CD14-positive monocyte (primary cell): ENCODE measurements at regions not wholly inside any gene's neighbourhood (a gene's known extent, or its start where the extent isn't known, plus 50 kb on each side); places are given as distances from the start of the nearest gene placed in this dataset.

ENCODE experiments used
- DNase-seq, 3 donors: peaks; one replicate each; pipeline ENCODE4 v3.0.0-alpha.2; 2011 to 2022
- H2AFZ ChIP-seq: 2 replicates; pipeline ENCODE4 v1.6.0; 2012; ENCODE audit warnings: mild to moderate bottlenecking, low read depth, low read length, inconsistent platforms; ENCODE audit not compliant: insufficient read depth, poor library complexity, severe bottlenecking
- H3K27ac ChIP-seq, 2 donors: 1 replicate in 1 of 2; 2 replicates in 1 of 2; pipeline ENCODE4 v1.5.1; 2012 to 2013; ENCODE audit warnings: low read length in 2 of 2, control low read depth in 1 of 2, inconsistent platforms in 1 of 2, low read depth in 1 of 2, mild to moderate bottlenecking in 1 of 2
- H3K27me3 ChIP-seq, 2 donors: one replicate each; pipeline versions ENCODE4 v1.6.0 to v1.6.1; 2011 to 2013; ENCODE audit warnings: low read length in 2 of 2; ENCODE audit not compliant: control insufficient read depth in 2 of 2, insufficient read depth in 2 of 2
- H3K36me3 ChIP-seq, 2 donors: replicated peaks in 1 of 2; 1 replicate in 1 of 2; 2 replicates in 1 of 2; pipeline versions ENCODE4 v1.5.1 to v1.6.1; 2012 to 2013; ENCODE audit warnings: low read length in 2 of 2, control low read depth in 1 of 2, inconsistent platforms in 1 of 2, mild to moderate bottlenecking in 1 of 2; ENCODE audit not compliant: insufficient read depth in 2 of 2, control insufficient read depth in 1 of 2
- H3K4me1 ChIP-seq, 2 donors: 1 replicate in 1 of 2; 2 replicates in 1 of 2; pipeline versions ENCODE4 v1.5.1 to v1.6.1; 2012 to 2013; ENCODE audit warnings: low read length in 2 of 2, control low read depth in 1 of 2, inconsistent platforms in 1 of 2, mild to moderate bottlenecking in 1 of 2, moderate library complexity in 1 of 2; ENCODE audit not compliant: insufficient read depth in 2 of 2, control insufficient read depth in 1 of 2
- H3K4me2 ChIP-seq: replicated peaks from 2 replicates; pipeline ENCODE3; 2012; ENCODE audit warnings: low read length, moderate library complexity, mild to moderate bottlenecking; ENCODE audit not compliant: poor library complexity, severe bottlenecking; ENCODE audit errors: extremely low read depth
- H3K4me3 ChIP-seq, 3 experiments: fragments of 200-600 bp in 1 of 3; sonication (generic) in 1 of 3; replicated peaks in 1 of 3; 1 replicate in 2 of 3; 2 replicates in 1 of 3; pipeline ENCODE4 v1.5.1; 2011 to 2013; ENCODE audit warnings: low read length in 3 of 3, mild to moderate bottlenecking in 3 of 3, control low read depth in 2 of 3, low read depth in 2 of 3, inconsistent platforms in 1 of 3, moderate library complexity in 1 of 3
- H3K79me2 ChIP-seq: 2 replicates; pipeline ENCODE4 v1.6.0; 2012; ENCODE audit warnings: mild to moderate bottlenecking, control low read depth, inconsistent platforms, low read length, moderate library complexity; ENCODE audit not compliant: insufficient read depth
- H3K9ac ChIP-seq: 2 replicates; pipeline ENCODE4 v1.6.0; 2017; ENCODE audit warnings: low read length, mild to moderate bottlenecking; ENCODE audit not compliant: insufficient read depth, poor library complexity, severe bottlenecking
- H3K9me3 ChIP-seq, 2 donors: replicated peaks in 1 of 2; 1 replicate in 1 of 2; 2 replicates in 1 of 2; pipeline versions ENCODE4 v1.5.1 to v1.6.1; 2012 to 2013; ENCODE audit warnings: low read length in 2 of 2, control low read depth in 1 of 2; ENCODE audit not compliant: control insufficient read depth in 1 of 2, insufficient read depth in 1 of 2
- H4K20me1 ChIP-seq: 2 replicates; pipeline ENCODE4 v1.6.0; 2012; ENCODE audit warnings: mild to moderate bottlenecking, low read length, control low read depth, moderate library complexity; ENCODE audit not compliant: insufficient read depth
- H3K27ac Mint-ChIP-seq, 7 donors: one replicate each; pipeline ENCODE4 v1.8.0; 2020; ENCODE audit warnings: mild to moderate bottlenecking in 7 of 7, mixed read lengths in 7 of 7, moderate library complexity in 6 of 7, inconsistent platforms in 2 of 7
- H3K27me3 Mint-ChIP-seq, 3 donors: one replicate each; pipeline ENCODE4 v1.8.0; 2021 to 2022; ENCODE audit warnings: low read depth in 3 of 3, mild to moderate bottlenecking in 3 of 3, mixed read lengths in 3 of 3, moderate library complexity in 3 of 3, inconsistent platforms in 1 of 3
- H3K36me3 Mint-ChIP-seq, 2 donors: one replicate each; pipeline ENCODE4 v1.8.0; 2020; ENCODE audit warnings: mixed read lengths in 2 of 2, inconsistent platforms in 1 of 2, mild to moderate bottlenecking in 1 of 2
- H3K4me1 Mint-ChIP-seq: one replicate; pipeline ENCODE4 v1.8.0; 2020; ENCODE audit warnings: mild to moderate bottlenecking, mixed read lengths
- H3K4me3 Mint-ChIP-seq, 2 donors: one replicate each; pipeline ENCODE4 v1.8.0; 2020; ENCODE audit warnings: mild to moderate bottlenecking in 2 of 2, mixed read lengths in 2 of 2, moderate library complexity in 1 of 2
- H3K9me3 Mint-ChIP-seq, 7 donors: one replicate each; pipeline ENCODE4 v1.8.0; 2020 to 2022; ENCODE audit warnings: mixed read lengths in 7 of 7, mild to moderate bottlenecking in 6 of 7, moderate library complexity in 6 of 7, inconsistent platforms in 2 of 7
- WGBS: methylation state at CpG from one replicate; pipeline ENCODE4 v1.1.5; 2013; ENCODE audit warnings: missing lambda C conversion rate; ENCODE audit not compliant: insufficient coverage; 5-methylcytosine and 5-hydroxymethylcytosine counted together
- intact Hi-C, 2 donors: fragments of 100-400 bp; cut with micrococcal nuclease; formaldehyde crosslinking; loops; one replicate each; pipeline versions ENCODE4 v1.15.0 to v1.15.1; 2023
- TF ChIP-seq, protein P1 (sequence below): fragments of 200-600 bp; IDR thresholded peaks from one replicate; pipeline ENCODE4 v1.8.0; 2022; ENCODE audit warnings: antibody characterized with exemption, mild to moderate bottlenecking

DNA sequence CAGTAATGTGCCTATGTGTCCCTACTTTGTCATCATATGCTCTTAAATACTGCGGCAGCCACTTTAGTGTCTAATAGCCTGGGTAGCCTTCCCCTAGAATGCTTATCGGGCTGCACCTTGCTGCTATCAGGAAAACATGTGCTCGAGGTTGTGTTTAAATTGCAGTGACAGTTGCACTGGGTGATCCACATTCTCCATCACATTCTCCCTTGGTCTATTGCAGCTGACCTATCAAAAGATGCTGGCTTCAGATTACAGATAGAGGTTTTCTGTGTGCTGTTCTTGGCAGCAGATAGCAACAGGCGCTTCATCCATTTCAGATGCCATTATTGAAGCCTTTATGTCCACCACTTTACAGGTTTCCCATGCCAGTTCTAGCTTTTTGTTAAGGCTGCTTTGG, 130.1 kb upstream of the MDFIC start:
- intact Hi-C loops, result no loop called here
- H3K4me3 Mint-ChIP-seq, result no peak overlapping the region
- Histone ChIP-seq H2AFZ (no peak overlapping the region), H3K9ac (no peak overlapping the region), H3K27me3 (no peaks in the 10 kb centered on the region), H3K9me3 (no peaks in the 10 kb centered on the region), H3K36me3 (no peaks in the 10 kb centered on the region), H3K4me3 (no peak overlapping the region), H3K4me1 (no peaks in the 10 kb centered on the region), H3K27ac (no peak overlapping the region), H3K79me2 (no peaks in the 10 kb centered on the region), H4K20me1 (no peaks in the 10 kb centered on the region), H3K4me2 (no peak overlapping the region)
- H3K27me3 Mint-ChIP-seq, result peaks cover 0 to 1% (median 0%) of the 10 kb centered on the region in 3 donors
- WGBS, result 100% methylated on average over 2 of the region's 4 CpGs
- no peak for DNase-seq
- no peaks in the 10 kb centered on the region for H3K36me3 Mint-ChIP-seq
- TF ChIP-seq, protein P1, sequence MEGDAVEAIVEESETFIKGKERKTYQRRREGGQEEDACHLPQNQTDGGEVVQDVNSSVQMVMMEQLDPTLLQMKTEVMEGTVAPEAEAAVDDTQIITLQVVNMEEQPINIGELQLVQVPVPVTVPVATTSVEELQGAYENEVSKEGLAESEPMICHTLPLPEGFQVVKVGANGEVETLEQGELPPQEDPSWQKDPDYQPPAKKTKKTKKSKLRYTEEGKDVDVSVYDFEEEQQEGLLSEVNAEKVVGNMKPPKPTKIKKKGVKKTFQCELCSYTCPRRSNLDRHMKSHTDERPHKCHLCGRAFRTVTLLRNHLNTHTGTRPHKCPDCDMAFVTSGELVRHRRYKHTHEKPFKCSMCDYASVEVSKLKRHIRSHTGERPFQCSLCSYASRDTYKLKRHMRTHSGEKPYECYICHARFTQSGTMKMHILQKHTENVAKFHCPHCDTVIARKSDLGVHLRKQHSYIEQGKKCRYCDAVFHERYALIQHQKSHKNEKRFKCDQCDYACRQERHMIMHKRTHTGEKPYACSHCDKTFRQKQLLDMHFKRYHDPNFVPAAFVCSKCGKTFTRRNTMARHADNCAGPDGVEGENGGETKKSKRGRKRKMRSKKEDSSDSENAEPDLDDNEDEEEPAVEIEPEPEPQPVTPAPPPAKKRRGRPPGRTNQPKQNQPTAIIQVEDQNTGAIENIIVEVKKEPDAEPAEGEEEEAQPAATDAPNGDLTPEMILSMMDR, result no peak
- H3K9me3 Mint-ChIP-seq, result peaks cover 0 to 4% (median 0%) of the 10 kb centered on the region in 7 donors
- no peak overlapping the region for H3K27ac Mint-ChIP-seq
- no peaks in the 10 kb centered on the region for H3K4me1 Mint-ChIP-seq

DNA sequence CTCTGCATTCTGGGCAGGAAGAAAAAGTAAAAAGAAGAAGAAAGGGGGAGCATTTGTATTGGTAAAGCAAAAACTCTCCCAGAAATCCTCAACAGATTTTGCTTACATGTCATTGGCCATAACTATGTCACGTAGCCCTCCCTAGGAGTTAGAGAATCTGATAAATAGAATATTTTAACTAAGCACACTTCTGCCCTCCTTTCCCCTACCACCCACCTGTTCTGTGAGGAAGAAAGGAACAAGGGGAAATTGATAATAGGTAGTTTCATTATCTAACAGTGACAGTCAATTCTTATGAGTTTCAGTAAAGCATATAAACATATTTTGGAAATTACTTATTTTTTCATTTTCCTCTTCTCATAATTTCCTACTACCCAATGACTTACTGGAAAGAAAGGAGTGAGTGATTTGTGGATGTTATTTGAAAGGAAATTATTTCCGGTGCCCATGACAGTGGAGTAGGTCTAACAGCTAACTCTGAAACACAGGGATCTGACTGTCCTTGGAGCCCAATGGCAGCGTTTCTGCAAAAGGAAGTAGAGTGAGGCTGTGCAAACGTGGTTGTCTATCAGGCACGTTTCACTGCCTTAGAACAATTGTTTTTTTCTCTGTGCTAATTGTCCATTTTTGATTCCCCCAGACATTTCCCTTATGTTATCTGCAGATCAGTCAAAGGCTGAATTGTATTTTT, 128.6 kb upstream of the MDFIC start:
- Histone ChIP-seq H2AFZ (no peak overlapping the region), H3K9ac (no peak overlapping the region), H3K9me3 (no peaks in the 10 kb centered on the region), H3K27ac (no peak overlapping the region), H3K4me2 (no peak overlapping the region), H3K4me1 (no peaks in the 10 kb centered on the region), H3K36me3 (no peaks in the 10 kb centered on the region), H3K27me3 (no peaks in the 10 kb centered on the region), H4K20me1 (no peaks in the 10 kb centered on the region), H3K4me3 (no peak overlapping the region), H3K79me2 (no peaks in the 10 kb centered on the region)
- H3K27ac Mint-ChIP-seq, result no peak overlapping the region
- peaks cover 0 to 1% (median 0%) of the 10 kb centered on the region in 3 donors for H3K27me3 Mint-ChIP-seq
- no peak for DNase-seq
- intact Hi-C loops, result no loop called here
- no peak overlapping the region for H3K4me3 Mint-ChIP-seq
- no peaks in the 10 kb centered on the region for H3K36me3 Mint-ChIP-seq
- H3K9me3 Mint-ChIP-seq, result peaks cover 0 to 2% (median 0%) of the 10 kb centered on the region in 7 donors
- TF ChIP-seq, protein P1, result no peak
- no CpG with 5 or more reads among the region's 5 CpGs for WGBS
- H3K4me1 Mint-ChIP-seq, result no peaks in the 10 kb centered on the region
